LNCaP clone FGC (cell line): ENCODE measurements at regions not wholly inside any gene's neighbourhood (a gene's known extent, or its start where the extent isn't known, plus 50 kb on each side); places are given as distances from the start of the nearest gene placed in this dataset.

Source experiments
- DNase-seq: peaks from one replicate; pipeline ENCODE4 v3.0.0-alpha.2; 2011; ENCODE audit warnings: low read depth
- H3K4me3 ChIP-seq: 2 replicates; pipeline ENCODE4 v1.5.1; 2011; ENCODE audit warnings: mild to moderate bottlenecking, low read depth, low read length, control low read depth
- CTCF ChIP-seq: IDR thresholded peaks from 2 replicates; pipeline ENCODE4 v1.5.1; 2012; ENCODE audit warnings: mild to moderate bottlenecking; ENCODE audit not compliant: control insufficient read depth, insufficient read depth; ENCODE audit errors: extremely low read depth

- H3K4me3 ChIP-seq = no peak overlapping the region
- no peak for DNase-seq
- no peak for TF ChIP-seq CTCF
Measured at GRCh38 chr6:114569669-114570068, 226.8 kb upstream of the HS3ST5 start.

- no peak for DNase-seq
- H3K4me3 ChIP-seq = no peak overlapping the region
- no peak for TF ChIP-seq CTCF
Measured at GRCh38 chr6:114564302-114564933, 221.6 kb upstream of the HS3ST5 start.

DNA sequence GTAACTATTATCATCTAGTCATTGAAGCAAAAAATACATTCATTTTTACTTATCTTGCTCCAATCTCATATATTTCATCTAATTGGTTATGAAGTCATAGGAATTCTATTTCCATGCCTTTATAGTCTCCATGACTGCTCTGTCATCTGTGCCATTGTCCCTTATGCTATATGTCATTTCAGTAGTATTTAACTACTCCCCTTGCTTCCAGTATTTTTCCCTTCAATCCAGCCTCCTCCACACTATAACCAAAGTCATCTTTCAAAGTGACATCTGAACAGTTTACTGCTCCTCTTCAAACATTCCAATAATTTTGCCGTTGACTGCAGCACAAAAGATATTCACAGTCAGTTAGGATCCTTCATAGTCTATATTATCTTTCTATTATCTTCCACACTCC lies 216.6 kb upstream of the HS3ST5 start:
- H3K4me3 ChIP-seq = no peak overlapping the region

DNA sequence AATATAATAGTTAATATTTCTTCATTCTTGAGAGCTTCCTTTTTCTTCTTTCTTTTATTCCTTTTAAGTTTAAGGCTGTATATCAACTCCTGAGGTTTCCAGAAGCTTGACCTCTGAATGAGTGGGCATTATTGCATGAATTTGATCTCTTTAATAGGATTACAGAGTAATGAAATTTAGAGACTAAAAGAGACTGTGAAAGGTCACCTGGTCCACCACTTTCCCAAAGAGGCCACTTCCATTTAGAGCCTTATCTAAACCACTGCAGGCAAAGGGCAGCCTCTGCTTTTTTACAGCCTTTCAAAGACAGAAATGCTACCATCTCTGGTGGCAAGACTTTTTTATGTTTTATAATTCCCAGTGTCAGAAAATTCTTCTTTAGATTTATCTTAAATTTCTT lies 215.3 kb upstream of the HS3ST5 start:
- no peak for DNase-seq

More for the DNA sequence above, 216.6 kb upstream of the HS3ST5 start:
- no peak for TF ChIP-seq CTCF
- no peak for DNase-seq

GRCh38 chr6:114556846-114557488 lies 214.1 kb upstream of the HS3ST5 start:
- no peak for DNase-seq
- no peak for TF ChIP-seq CTCF
- H3K4me3 ChIP-seq = no peak overlapping the region

More for the DNA sequence above, 215.3 kb upstream of the HS3ST5 start:
- no peak overlapping the region for H3K4me3 ChIP-seq
- no peak for TF ChIP-seq CTCF

- no peak for TF ChIP-seq CTCF
- no peak overlapping the region for H3K4me3 ChIP-seq
- no peak for DNase-seq
Measured at GRCh38 chr6:114550316-114550715, 207.5 kb upstream of the HS3ST5 start.

DNA sequence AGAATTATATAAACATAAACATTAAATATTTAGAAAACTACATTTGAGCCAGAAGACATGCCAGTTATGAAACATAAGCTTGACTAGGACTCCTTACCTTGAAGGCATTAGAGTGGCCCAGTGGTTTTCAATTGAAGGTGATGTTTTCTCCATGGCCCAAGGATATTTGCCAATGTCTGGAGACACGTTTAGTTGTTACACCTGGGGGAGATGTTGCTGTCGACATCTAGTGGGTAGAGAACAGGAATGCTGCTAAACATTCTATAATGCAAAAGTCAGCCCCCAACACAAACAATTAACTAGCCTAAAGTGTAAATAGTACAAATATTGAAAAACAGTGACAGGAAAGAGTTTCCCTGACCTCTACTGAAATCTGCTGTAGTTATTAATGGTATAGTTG lies 200.9 kb upstream of the HS3ST5 start:
- H3K4me3 ChIP-seq = no peak overlapping the region
- no peak for TF ChIP-seq CTCF
- DNase-seq = no peak
